Cerebellar cortex (tissue), 1 donor: ENCODE measurements at regions not wholly inside any gene's neighbourhood (a gene's known extent, or its start where the extent isn't known, plus 50 kb on each side); places are given as distances from the start of the nearest gene placed in this dataset.
"Not testable (repeated sequence)": the region's sequence is repeated elsewhere in the genome, so short reads cannot be mapped to it uniquely, and the experiment has no call there.

Source experiments
- DNase-seq: peaks from one replicate; pipeline ENCODE4 v3.0.0-alpha.2; 2015; ENCODE audit warnings: low spot score

- DNase-seq, result no peak
Observed at GRCh38 chr9:78668148-78668832, 371.4 kb downstream of the PSAT1 start.

GRCh38 chr9:78669591-78669990 is 372.7 kb downstream of the PSAT1 start:
- DNase-seq, result no peak

- DNase-seq, result no peak
Observed at GRCh38 chr9:78671785-78672184, 374.9 kb downstream of the PSAT1 start.

GRCh38 chr9:78674874-78675273 is 377.9 kb downstream of the PSAT1 start:
- no peak for DNase-seq

GRCh38 chr9:78676009-78676408 is 379.1 kb downstream of the PSAT1 start:
- DNase-seq, result no peak

- no peak for DNase-seq
Observed at GRCh38 chr9:78676623-78677022, 379.7 kb downstream of the PSAT1 start.

GRCh38 chr9:78677326-78677725 is 380.4 kb downstream of the PSAT1 start:
- DNase-seq, result no peak

GRCh38 chr9:78678877-78679276 is 382.0 kb downstream of the PSAT1 start:
- no peak for DNase-seq

GRCh38 chr9:78680196-78680595 is 383.3 kb downstream of the PSAT1 start:
- DNase-seq, result no peak

DNA sequence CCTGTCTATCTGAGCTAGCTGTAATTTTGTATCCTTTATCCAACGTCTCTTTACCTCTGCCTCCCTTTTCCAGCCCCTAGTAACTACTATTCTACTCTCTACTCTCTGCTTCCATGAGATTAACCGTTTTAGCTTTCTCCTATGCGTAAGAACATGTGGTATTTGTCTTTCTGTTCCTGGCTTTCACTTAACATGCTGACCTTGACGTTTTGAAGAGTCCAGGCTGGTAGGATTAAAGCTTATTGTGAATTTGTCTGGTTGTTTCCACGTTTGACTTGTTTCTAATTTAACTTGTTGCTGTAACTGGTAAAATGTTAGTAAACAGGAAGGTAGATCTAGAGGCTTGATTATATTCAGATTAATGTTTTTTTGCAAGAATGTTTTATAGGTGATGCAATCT is 385.3 kb downstream of the PSAT1 start:
- no peak for DNase-seq

- no peak for DNase-seq
Observed at GRCh38 chr9:78685471-78685870, 388.5 kb downstream of the PSAT1 start.

- no peak for DNase-seq
Observed at GRCh38 chr9:78688796-78689195, 391.9 kb downstream of the PSAT1 start.

DNA sequence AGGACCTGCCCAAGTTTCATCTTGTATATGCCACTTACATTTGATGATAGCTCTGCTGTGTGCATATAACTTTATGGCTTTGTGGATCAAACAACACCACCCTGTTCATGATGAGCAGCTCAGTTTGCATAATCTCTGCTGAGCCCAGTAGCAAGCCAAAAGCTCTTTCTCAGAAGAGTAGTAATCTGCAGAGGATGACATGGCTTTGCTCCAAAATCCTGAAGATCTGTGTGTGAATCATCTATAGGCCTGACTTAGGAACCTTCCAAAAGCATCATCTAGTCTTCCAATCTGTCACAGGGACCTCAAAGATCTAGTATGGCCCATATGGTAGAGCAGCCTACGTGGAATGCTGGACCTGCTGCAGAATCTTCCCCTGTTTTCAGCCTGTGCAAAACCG is 394.6 kb downstream of the PSAT1 start:
- no peak for DNase-seq

- DNase-seq, result no peak
Observed at GRCh38 chr9:78692871-78693270, 395.9 kb downstream of the PSAT1 start.

DNA sequence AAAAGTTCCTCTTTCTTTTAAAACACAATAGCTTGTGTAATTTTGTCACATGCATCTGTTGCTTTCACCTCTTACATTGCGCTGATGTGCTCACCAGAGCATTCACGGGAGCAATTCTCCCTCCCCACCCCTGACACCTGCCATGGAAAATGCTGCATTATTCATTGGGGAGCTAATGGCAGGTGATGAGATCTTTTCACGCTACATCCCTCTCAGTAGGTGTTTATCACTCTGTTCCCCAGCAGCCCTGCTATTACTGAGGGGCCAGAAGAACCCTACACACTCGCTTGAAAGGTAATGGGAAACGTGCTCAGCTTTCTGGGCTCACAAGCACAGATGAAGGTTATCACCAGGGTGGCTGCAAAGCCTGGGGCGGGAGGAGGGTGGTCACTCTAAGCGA is 398.0 kb downstream of the PSAT1 start:
- DNase-seq, result no peak

DNA sequence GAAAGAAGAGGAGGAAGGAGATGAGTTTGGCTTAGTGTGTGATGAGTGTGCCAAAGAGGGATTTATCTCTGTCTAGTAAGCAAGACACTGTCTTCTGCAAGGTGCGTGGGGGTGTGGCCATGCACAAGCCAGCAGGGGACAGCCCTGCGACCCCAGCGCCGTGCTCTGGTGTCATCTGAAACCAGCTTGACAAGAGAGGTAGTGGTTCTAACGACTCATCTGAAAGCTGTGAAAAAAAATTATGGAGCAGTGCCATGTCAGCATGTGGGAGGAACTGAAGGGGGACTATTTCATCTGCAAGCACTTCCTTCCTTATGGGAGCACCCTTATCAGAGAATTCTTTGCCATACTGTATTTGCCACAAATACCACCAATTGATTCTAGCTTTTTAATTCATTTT is 398.6 kb downstream of the PSAT1 start:
- DNase-seq, result no peak

DNA sequence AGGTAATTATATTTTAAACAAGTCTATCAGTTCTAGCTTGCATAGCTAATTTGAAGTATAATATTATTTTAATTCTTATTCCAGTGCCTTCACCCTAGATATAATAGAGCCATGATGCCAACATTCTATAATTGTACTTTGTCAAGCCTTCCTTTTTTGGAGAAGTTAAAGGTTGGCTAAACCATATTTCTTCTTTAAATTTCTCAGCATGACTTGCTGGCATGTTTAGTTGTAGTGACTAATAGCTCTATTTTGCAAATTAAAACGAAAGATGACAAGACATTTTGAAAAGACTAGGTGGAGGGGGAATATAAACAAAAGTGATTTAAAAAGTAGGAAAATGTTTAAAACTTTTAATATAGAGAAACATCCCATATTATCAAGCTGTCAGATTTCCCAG is 400.7 kb downstream of the PSAT1 start:
- DNase-seq, result no peak

- DNase-seq, result no peak
Observed at GRCh38 chr9:78698371-78698770, 401.4 kb downstream of the PSAT1 start.

DNA sequence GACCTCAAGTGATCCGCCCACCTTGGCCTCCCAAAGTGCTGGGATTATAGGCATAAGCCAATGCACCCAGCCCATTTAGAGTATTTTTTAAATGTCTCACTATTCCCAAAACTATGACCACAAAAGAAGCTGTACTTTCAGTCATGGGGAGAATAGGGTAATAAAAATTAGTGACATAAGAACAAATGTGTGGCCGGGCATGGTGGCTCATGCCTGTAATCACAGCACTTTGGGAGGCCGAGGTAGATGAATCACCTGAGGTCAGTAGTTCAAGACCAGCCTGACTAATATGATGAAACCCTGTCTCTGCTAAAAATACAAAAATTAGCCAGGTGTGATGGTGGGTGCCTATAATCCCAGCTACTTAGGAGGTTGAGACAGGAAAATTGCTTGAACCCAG is 402.3 kb downstream of the PSAT1 start:
- DNase-seq, result not testable (repeated sequence)

- peak; percentile 10 for DNase-seq
Observed at GRCh38 chr9:78704153-78704552, 407.2 kb downstream of the PSAT1 start.

GRCh38 chr9:78707080-78707479 is 410.2 kb downstream of the PSAT1 start:
- no peak for DNase-seq

DNA sequence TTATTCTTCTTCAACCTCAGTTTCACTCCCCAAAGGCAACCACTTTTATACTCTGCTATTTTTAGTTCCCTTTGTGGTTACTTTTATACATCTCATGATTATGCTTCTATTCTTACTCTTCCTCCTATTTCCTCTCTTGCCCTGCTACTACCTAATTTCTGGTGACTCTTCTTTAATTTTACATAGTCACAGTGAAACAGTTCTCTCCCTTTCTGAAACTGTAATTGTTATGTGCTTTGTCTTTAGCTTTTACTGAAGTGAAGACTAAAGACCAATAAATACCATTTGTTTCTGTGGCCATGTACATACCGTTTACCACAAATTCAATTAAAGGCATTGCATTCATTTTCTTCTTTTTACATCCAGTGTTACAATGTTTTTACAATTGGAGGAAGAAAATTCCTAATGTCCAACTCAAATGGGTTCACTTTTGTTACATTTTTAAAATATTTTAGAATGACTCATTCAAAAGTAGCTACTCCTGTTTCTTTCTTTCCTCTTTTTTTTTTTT is 410.6 kb downstream of the PSAT1 start:
- DNase-seq, result peak; percentile 17

DNA sequence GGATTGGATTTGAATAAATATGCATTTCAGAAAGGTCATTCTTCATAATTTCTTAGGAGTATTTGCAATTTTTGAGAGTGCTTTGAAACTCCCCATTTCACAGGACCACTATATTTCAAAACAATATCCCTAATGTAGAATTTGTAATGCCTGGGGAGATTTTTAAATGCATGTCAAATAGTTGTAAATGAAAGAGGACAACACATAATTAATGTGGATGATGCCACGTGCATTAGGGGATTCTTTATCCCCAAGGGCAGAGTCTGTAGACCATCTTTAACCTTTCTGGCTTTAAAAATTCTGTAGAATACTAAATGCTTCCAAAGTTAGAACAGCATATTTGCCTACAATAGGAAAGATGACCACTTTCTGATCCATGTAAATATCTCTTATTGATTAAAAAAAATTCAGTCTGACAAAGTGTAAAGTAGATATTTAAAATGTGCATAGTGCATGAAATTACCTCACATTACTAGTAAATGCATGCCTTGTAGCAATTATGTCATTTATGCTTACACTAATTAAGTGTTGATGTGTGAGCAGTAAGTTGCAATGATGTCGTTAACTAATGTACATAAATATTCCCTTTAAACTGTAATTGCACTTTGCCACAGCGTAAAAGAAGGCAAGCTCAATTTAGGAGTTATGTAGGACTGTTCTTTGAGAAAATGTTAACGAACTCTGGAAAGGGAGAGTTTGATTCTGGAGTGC is 416.1 kb downstream of the PSAT1 start:
- no peak for DNase-seq
